HK-2 (cell line): ENCODE measurements at regions not wholly inside any gene's neighbourhood (a gene's known extent, or its start where the extent isn't known, plus 50 kb on each side); places are given as distances from the start of the nearest gene placed in this dataset.

ENCODE experiments used
- DNase-seq: peaks from one replicate; pipeline ENCODE4 v3.0.0-alpha.2; 2018; ENCODE audit not compliant: unreplicated experiment

DNA sequence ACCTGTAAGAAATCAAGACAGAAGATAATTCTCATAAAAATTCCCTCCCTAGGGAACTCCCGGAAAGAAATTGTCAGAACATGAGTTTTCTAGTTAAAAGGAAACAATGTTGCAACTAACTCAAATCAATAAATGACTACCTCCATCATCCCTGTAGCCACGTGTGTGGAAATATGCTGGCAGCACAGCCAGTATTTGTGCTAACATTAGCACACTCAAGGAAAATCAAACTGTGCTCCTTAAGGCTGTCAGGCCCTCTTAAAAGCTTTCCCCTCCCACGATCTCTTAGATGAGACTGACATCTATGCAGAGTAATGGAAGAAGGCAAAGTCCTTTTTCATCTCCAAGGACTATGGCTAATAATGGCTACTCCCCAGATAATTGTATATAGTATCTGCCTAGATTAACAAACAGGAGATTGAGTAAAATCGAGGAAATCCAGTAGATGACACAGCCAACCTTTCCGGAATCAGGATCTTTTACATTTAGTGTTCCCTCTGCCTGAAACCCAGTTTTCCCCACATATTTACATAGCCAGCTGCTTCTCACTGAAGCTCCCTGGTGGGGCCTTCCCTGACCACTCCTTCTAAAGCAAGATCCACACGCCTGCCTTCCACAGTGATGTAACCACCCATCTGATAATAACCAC lies 50.9 kb upstream of the NR5A2 start:
- DNase-seq: no peak
